HFFc6 (cell line): ENCODE measurements at regions not wholly inside any gene's neighbourhood (a gene's known extent, or its start where the extent isn't known, plus 50 kb on each side); places are given as distances from the start of the nearest gene placed in this dataset.

Experiments
- DNase-seq: peaks from one replicate; pipeline ENCODE4 v3.0.0-alpha.2; 2018
- H3K27ac Mint-ChIP-seq: 2 replicates; pipeline ENCODE4 v1.8.0; 2020; ENCODE audit warnings: mild to moderate bottlenecking, mixed read lengths
- H3K27me3 Mint-ChIP-seq: 2 replicates; pipeline ENCODE4 v1.8.0; 2021; ENCODE audit warnings: mild to moderate bottlenecking, moderate library complexity, mixed read lengths; ENCODE audit not compliant: insufficient read depth
- H3K36me3 Mint-ChIP-seq: 2 replicates; pipeline ENCODE4 v1.8.0; 2021; ENCODE audit warnings: low read depth, mixed read lengths
- H3K4me1 Mint-ChIP-seq: 2 replicates; pipeline ENCODE4 v1.8.0; 2020; ENCODE audit warnings: low read depth, mixed read lengths
- H3K4me3 Mint-ChIP-seq: 2 replicates; pipeline ENCODE4 v1.8.0; 2020; ENCODE audit warnings: mild to moderate bottlenecking, moderate library complexity, mixed read lengths
- H3K9me3 Mint-ChIP-seq: 2 replicates; pipeline ENCODE4 v1.8.0; 2020; ENCODE audit warnings: mild to moderate bottlenecking, mixed read lengths
- TF ChIP-seq, protein P1 (sequence below): fragments of 200-600 bp; sonication (generic); IDR thresholded peaks from 2 replicates; pipeline ENCODE4 v1.5.0; 2021; ENCODE audit warnings: antibody characterized with exemption, mild to moderate bottlenecking

DNA sequence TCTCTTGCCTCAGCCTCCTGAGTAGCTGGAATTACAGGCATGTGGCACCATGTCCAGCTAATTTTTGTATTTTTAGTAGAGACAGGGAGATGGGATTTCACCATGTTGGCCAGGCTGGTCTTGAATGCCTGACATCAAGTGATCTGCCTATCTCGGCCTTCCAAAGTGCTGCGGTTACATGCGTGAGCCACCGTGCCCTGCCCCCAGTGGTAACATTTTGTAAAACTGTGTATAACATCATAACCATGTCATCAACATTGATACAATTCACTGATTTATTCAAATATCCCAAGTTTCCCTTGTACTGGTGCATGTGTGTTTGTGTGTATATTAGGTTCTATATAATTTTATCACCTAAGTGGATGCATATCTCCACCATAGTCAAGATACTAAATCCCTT lies 70.0 kb downstream of the PDCL3 start:
- no peaks in the 10 kb centered on the region for H3K36me3 Mint-ChIP-seq

DNA sequence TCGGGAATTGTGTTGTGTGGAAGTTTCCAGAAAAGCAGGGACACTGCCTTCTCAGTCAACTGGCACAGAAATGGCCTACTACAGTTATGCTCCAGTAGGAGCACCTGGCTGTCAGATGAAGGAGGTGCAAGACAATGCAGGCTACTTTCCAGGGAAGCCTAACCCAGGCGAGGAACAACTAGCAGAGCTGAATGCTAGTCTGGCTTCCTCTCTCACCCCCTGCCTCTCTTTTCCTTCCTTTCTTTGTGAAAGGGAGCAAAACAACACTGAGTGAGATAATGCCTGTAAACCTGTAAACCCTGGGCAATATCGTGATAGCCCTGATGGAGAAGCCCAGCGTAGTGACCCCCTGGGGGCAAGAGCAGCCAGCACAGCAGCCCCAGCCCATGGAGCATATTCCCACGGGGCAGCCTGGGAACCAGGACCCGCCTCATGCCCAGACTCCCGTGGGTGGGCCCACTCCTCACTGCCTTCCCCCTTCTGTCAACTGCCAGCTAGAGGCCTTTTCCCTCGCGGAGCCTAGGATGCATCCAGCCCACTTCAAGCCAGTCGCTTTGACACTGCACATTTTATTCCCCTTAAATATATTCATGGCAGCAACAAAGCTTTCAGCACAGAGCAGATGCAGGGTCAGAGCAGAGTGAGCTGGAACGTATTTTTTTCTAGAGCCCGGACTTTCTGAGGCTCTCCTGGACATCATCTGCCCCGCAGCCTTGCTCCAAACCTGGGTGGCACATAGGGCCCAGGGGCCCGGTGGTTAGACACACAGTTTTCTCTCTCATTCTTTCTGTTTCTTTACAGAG lies 77.0 kb downstream of the PDCL3 start:
- Mint-ChIP-seq H3K36me3 (no peaks in the 10 kb centered on the region), H3K9me3 (no peaks in the 10 kb centered on the region), H3K27ac (no peak overlapping the region), H3K27me3 (peaks cover 41% of the 10 kb centered on the region), H3K4me3 (no peak overlapping the region), H3K4me1 (no peaks in the 10 kb centered on the region)
- TF ChIP-seq, protein P1, sequence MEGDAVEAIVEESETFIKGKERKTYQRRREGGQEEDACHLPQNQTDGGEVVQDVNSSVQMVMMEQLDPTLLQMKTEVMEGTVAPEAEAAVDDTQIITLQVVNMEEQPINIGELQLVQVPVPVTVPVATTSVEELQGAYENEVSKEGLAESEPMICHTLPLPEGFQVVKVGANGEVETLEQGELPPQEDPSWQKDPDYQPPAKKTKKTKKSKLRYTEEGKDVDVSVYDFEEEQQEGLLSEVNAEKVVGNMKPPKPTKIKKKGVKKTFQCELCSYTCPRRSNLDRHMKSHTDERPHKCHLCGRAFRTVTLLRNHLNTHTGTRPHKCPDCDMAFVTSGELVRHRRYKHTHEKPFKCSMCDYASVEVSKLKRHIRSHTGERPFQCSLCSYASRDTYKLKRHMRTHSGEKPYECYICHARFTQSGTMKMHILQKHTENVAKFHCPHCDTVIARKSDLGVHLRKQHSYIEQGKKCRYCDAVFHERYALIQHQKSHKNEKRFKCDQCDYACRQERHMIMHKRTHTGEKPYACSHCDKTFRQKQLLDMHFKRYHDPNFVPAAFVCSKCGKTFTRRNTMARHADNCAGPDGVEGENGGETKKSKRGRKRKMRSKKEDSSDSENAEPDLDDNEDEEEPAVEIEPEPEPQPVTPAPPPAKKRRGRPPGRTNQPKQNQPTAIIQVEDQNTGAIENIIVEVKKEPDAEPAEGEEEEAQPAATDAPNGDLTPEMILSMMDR = no peak
- DNase-seq = no peak

More for the DNA sequence above, 70.0 kb downstream of the PDCL3 start:
- TF ChIP-seq, protein P1 = no peak
- H3K27me3 Mint-ChIP-seq = peaks cover 31% of the 10 kb centered on the region
- no peak overlapping the region for H3K27ac Mint-ChIP-seq
- no peaks in the 10 kb centered on the region for H3K4me1 Mint-ChIP-seq
- no peaks in the 10 kb centered on the region for H3K9me3 Mint-ChIP-seq
- DNase-seq = no peak
- no peak overlapping the region for H3K4me3 Mint-ChIP-seq

DNA sequence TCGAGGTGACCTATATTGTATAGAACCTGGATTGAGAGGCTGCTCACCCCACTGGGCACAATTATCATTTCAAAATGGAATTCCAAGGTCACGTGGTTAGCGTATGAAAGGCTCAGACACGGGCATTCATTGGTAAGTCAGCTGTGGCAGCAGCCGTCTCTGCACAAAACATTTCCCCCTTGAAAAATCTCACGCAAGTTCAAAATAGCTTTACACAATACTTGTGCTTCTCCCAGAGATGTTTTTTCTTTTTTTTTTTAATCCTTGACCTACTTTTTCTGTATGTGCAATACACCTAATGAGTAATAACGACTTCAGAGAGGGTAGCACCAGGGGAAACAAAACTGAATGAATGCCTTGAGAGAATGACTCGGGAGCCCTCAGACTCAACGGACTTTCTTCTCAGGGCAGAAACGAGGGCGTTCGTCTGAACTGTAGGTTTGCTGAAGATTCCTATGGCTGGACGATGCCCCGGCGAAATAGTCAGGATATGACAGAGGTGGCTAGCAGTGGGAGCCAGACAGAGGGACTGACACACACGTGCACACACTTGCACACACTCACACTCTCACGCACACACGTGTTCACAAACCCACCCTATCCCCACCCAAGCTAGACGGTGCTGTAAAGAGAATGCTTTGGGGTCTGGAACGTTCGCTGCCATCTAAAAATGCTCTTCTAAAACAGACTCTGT lies 77.8 kb downstream of the PDCL3 start:
- Mint-ChIP-seq H3K9me3 (no peaks in the 10 kb centered on the region), H3K27me3 (peaks cover 43% of the 10 kb centered on the region), H3K4me1 (no peaks in the 10 kb centered on the region), H3K4me3 (no peak overlapping the region), H3K36me3 (no peaks in the 10 kb centered on the region), H3K27ac (no peak overlapping the region)
- TF ChIP-seq, protein P1 = no peak
- no peak for DNase-seq

GRCh38 chr2:100641125-100641435 lies 78.3 kb downstream of the PDCL3 start:
- Mint-ChIP-seq H3K4me3 (no peak overlapping the region), H3K9me3 (no peaks in the 10 kb centered on the region), H3K4me1 (no peaks in the 10 kb centered on the region), H3K27ac (no peak overlapping the region), H3K27me3 (peaks cover 43% of the 10 kb centered on the region), H3K36me3 (no peaks in the 10 kb centered on the region)
- TF ChIP-seq, protein P1 = no peak
- DNase-seq = no peak

GRCh38 chr2:100642425-100642824 lies 79.6 kb downstream of the PDCL3 start:
- no peak overlapping the region for H3K27ac Mint-ChIP-seq
- H3K4me1 Mint-ChIP-seq = no peaks in the 10 kb centered on the region
- no peak for DNase-seq
- no peaks in the 10 kb centered on the region for H3K9me3 Mint-ChIP-seq
- no peak overlapping the region for H3K4me3 Mint-ChIP-seq
- H3K36me3 Mint-ChIP-seq = no peaks in the 10 kb centered on the region
- TF ChIP-seq, protein P1 = no peak
- peaks cover 36% of the 10 kb centered on the region for H3K27me3 Mint-ChIP-seq
